Gastrocnemius medialis (tissue), 4 donors: ENCODE measurements at regions not wholly inside any gene's neighbourhood (a gene's known extent, or its start where the extent isn't known, plus 50 kb on each side); places are given as distances from the start of the nearest gene placed in this dataset.

Source experiments
- CTCF ChIP-seq, 5 experiments: fragments of 450-650 bp in 3 of 5; fragments of 200-600 bp in 2 of 5; sonication (generic) in 2 of 5; IDR thresholded peaks in 4 of 5; conservative IDR thresholded peaks in 1 of 5; 1 replicate in 4 of 5; 2 replicates in 1 of 5; pipeline ENCODE4 v1.5.1; 2016 to 2019; ENCODE audit warnings: antibody characterized with exemption in 5 of 5, mild to moderate bottlenecking in 3 of 5, moderate library complexity in 3 of 5
- POLR2A ChIP-seq, 2 donors: fragments of 450-650 bp; IDR thresholded peaks; one replicate each; pipeline ENCODE4 v1.6.1; 2017; ENCODE audit warnings: antibody characterized with exemption in 2 of 2, mild to moderate bottlenecking in 2 of 2, moderate library complexity in 2 of 2

GRCh38 chr15:38134252-38134651 is 118.4 kb upstream of the SPRED1 start:
- no peak for TF ChIP-seq POLR2A (IDR thresholded peaks at IDR 0.05)
- TF ChIP-seq CTCF (IDR thresholded peaks at IDR 0.05 in 4 of 5, conservative IDR thresholded peaks at IDR 0.05 in 1 of 5), result no peak
